GM23338 (cell line): ENCODE measurements at regions not wholly inside any gene's neighbourhood (a gene's known extent, or its start where the extent isn't known, plus 50 kb on each side); places are given as distances from the start of the nearest gene placed in this dataset.

Experiments
- ATAC-seq: fragments of 200-7000 bp; cut with Tn5 transposase; 3 replicates; pipeline ENCODE4 v1.9.1; 2020
- DNase-seq: peaks from one replicate; pipeline ENCODE4 v3.0.0-alpha.2; 2015; ENCODE audit warnings: low spot score
- H2AFZ ChIP-seq: fragments of 200-600 bp; sonication (generic); 2 replicates; pipeline ENCODE4 v1.8.0; 2016; ENCODE audit warnings: antibody characterized with exemption, mild to moderate bottlenecking, moderate library complexity
- H3F3A ChIP-seq: fragments of 200-600 bp; sonication (generic); replicated peaks from 2 replicates; pipeline ENCODE4 v1.8.0; 2017; ENCODE audit warnings: antibody characterized with exemption, mixed run types, low read depth
- H3K27ac ChIP-seq: fragments of 200-600 bp; sonication (generic); 2 replicates; pipeline ENCODE4 v1.6.1; 2016; ENCODE audit warnings: low read depth
- H3K27me3 ChIP-seq: fragments of 200-600 bp; sonication (generic); 2 replicates; pipeline ENCODE4 v1.8.0; 2016; ENCODE audit warnings: mild to moderate bottlenecking, mixed run types, moderate library complexity; ENCODE audit not compliant: insufficient read depth
- H3K36me3 ChIP-seq: fragments of 200-600 bp; sonication (generic); 2 replicates; pipeline ENCODE4 v1.8.0; 2016; ENCODE audit warnings: mild to moderate bottlenecking; ENCODE audit not compliant: insufficient read depth
- H3K4me1 ChIP-seq: fragments of 200-600 bp; sonication (generic); 2 replicates; pipeline ENCODE4 v1.8.0; 2016; ENCODE audit warnings: mild to moderate bottlenecking, moderate library complexity; ENCODE audit not compliant: insufficient read depth
- H3K4me2 ChIP-seq: fragments of 200-600 bp; sonication (generic); 2 replicates; pipeline ENCODE4 v1.7.1; 2017; ENCODE audit warnings: mixed run types
- H3K4me3 ChIP-seq: fragments of 200-600 bp; sonication (generic); 2 replicates; pipeline ENCODE4 v1.6.1; 2016; ENCODE audit warnings: mixed run types
- H3K79me2 ChIP-seq: fragments of 200-600 bp; sonication (generic); replicated peaks from 2 replicates; pipeline ENCODE4 v1.8.0; 2017; ENCODE audit warnings: mild to moderate bottlenecking; ENCODE audit not compliant: insufficient read depth
- H3K9me2 ChIP-seq: fragments of 200-600 bp; sonication (generic); 2 replicates; pipeline ENCODE4 v1.8.0; 2017; ENCODE audit not compliant: insufficient read depth
- H4K20me1 ChIP-seq: fragments of 200-600 bp; sonication (generic); replicated peaks from 2 replicates; pipeline ENCODE4 v1.8.0; 2017; ENCODE audit warnings: mild to moderate bottlenecking; ENCODE audit not compliant: insufficient read depth
- H3K27ac Mint-ChIP-seq: 2 replicates; pipeline ENCODE4 v1.8.0; 2020; ENCODE audit warnings: inconsistent platforms, mild to moderate bottlenecking, moderate library complexity, mixed read lengths
- H3K27me3 Mint-ChIP-seq: 3 replicates; pipeline ENCODE4 v1.8.0; 2022; ENCODE audit warnings: low read depth, mild to moderate bottlenecking, moderate library complexity, mixed read lengths, inconsistent platforms; ENCODE audit not compliant: insufficient read depth, poor library complexity
- H3K36me3 Mint-ChIP-seq: 3 replicates; pipeline ENCODE4 v1.8.0; 2021; ENCODE audit warnings: low read depth, mild to moderate bottlenecking, inconsistent platforms, moderate library complexity, mixed read lengths
- H3K4me1 Mint-ChIP-seq: 3 replicates; pipeline ENCODE4 v1.8.0; 2020; ENCODE audit warnings: mild to moderate bottlenecking, inconsistent platforms, mixed read lengths
- H3K4me3 Mint-ChIP-seq: 3 replicates; pipeline ENCODE4 v1.8.0; 2021; ENCODE audit warnings: moderate library complexity, mild to moderate bottlenecking, inconsistent platforms, mixed read lengths
- H3K9me3 Mint-ChIP-seq: 3 replicates; pipeline ENCODE4 v1.8.0; 2020; ENCODE audit warnings: moderate library complexity, mild to moderate bottlenecking, inconsistent platforms, mixed read lengths
- CREB1 ChIP-seq: fragments of 250-450 bp; sonication (Bioruptor Pico); IDR thresholded peaks from 2 replicates; pipeline ENCODE4 v1.5.0; 2020; ENCODE audit warnings: low read depth, mild to moderate bottlenecking, moderate library complexity
- CTCF ChIP-seq, 2 experiments: fragments of 200-600 bp in 1 of 2; sonication (generic) in 1 of 2; conservative IDR thresholded peaks; 2 replicates each; pipeline versions ENCODE4 v1.5.1 to v1.6.1; 2016 to 2017; ENCODE audit warnings: antibody characterized with exemption in 2 of 2, low read depth in 2 of 2, mild to moderate bottlenecking in 2 of 2, moderate library complexity in 1 of 2
- ETS1 ChIP-seq: IDR thresholded peaks from 2 replicates; pipeline ENCODE4 v1.6.1; 2016; ENCODE audit warnings: antibody characterized with exemption
- EZH2 ChIP-seq: fragments of 200-600 bp; sonication (generic); IDR thresholded peaks from one replicate; pipeline ENCODE4 v1.8.0; 2017; ENCODE audit warnings: antibody characterized with exemption, mild to moderate bottlenecking, low read depth; ENCODE audit not compliant: unreplicated experiment
- EZH2phosphoT487 ChIP-seq: fragments of 200-600 bp; sonication (generic); IDR thresholded peaks from one replicate; pipeline ENCODE4 v1.8.1; 2018; ENCODE audit warnings: antibody characterized with exemption; ENCODE audit not compliant: unreplicated experiment
- JUNB ChIP-seq: IDR thresholded peaks from one replicate; pipeline ENCODE4 v1.6.1; 2016; ENCODE audit warnings: antibody characterized with exemption; ENCODE audit not compliant: unreplicated experiment
- NANOG ChIP-seq: IDR thresholded peaks from 2 replicates; pipeline ENCODE4 v1.6.1; 2016; ENCODE audit warnings: antibody characterized with exemption, borderline replicate concordance
- POLR2AphosphoS5 ChIP-seq: IDR thresholded peaks from 2 replicates; pipeline ENCODE4 v1.6.1; 2016; ENCODE audit warnings: antibody characterized with exemption, low read depth
- REST ChIP-seq: IDR thresholded peaks from one replicate; pipeline ENCODE4 v1.6.1; 2018; ENCODE audit warnings: antibody characterized with exemption; ENCODE audit not compliant: unreplicated experiment
- STAT1 ChIP-seq: IDR thresholded peaks from one replicate; pipeline ENCODE4 v1.6.1; 2016; ENCODE audit warnings: antibody characterized with exemption; ENCODE audit not compliant: unreplicated experiment
- ZNF114 ChIP-seq: fragments of 250-450 bp; sonication (Bioruptor Pico); IDR thresholded peaks from 2 replicates; pipeline ENCODE4 v1.5.0; 2020; ENCODE audit warnings: mild to moderate bottlenecking, moderate library complexity
- ZNF331 ChIP-seq: fragments of 250-450 bp; sonication (Bioruptor Pico); IDR thresholded peaks from 2 replicates; pipeline ENCODE4 v1.5.0; 2020; ENCODE audit warnings: low read depth, mild to moderate bottlenecking, moderate library complexity

- TF ChIP-seq ETS1 (no peak), EZH2phosphoT487 (no peak), STAT1 (no peak), CTCF (conservative IDR thresholded peaks at IDR 0.05; ENCODE audit: low read depth in 2 of 2) (no peak), NANOG (no peak), JUNB (no peak), REST (no peak), EZH2 (no peak), CREB1 (CRISPR knock-in tag) (no peak), ZNF331 (CRISPR knock-in tag) (no peak), POLR2AphosphoS5 (no peak), ZNF114 (no peak)
These were observed 332.5 kb downstream of the PID1 start (continued) for GRCh38 chr2:228938629-228939028.

GRCh38 chr2:228927028-228928010 is 343.8 kb downstream of the PID1 start:
- no peaks in the 10 kb centered on the region for H3K27me3 ChIP-seq
- H3K27ac ChIP-seq = no peak overlapping the region
- H3K4me3 ChIP-seq = no peak overlapping the region
- DNase-seq (no peak), ATAC-seq (no peak)
- Mint-ChIP-seq H3K4me1 (no peaks in the 10 kb centered on the region), H3K27ac (no peak overlapping the region), H3K27me3 (no peaks in the 10 kb centered on the region), H3K36me3 (no peaks in the 10 kb centered on the region; the same call in 2 of the 3 replicates), H3K4me3 (no peak overlapping the region), H3K9me3 (peaks cover 12% of the 10 kb centered on the region; the same call in 2 of the 3 replicates)
- H3K9me2 ChIP-seq = peaks cover 4% of the 10 kb centered on the region; the same call in 1 of the 2 replicates
- H4K20me1 ChIP-seq = no peaks in the 10 kb centered on the region
- no peaks in the 10 kb centered on the region for H3F3A ChIP-seq
- H3K4me1 ChIP-seq = no peaks in the 10 kb centered on the region
- no peaks in the 10 kb centered on the region for H3K79me2 ChIP-seq
- H2AFZ ChIP-seq = no peak overlapping the region
- no peaks in the 10 kb centered on the region for H3K36me3 ChIP-seq
- H3K4me2 ChIP-seq = no peak overlapping the region
- TF ChIP-seq REST (no peak), ETS1 (no peak), EZH2phosphoT487 (no peak), STAT1 (no peak), JUNB (no peak), ZNF114 (no peak), CREB1 (CRISPR knock-in tag) (no peak), ZNF331 (CRISPR knock-in tag) (no peak)
